ENCODE measurements at regions not wholly inside any gene's neighbourhood (a gene's known extent, or its start where the extent isn't known, plus 50 kb on each side); places are given as distances from the start of the nearest gene placed in this dataset.

GRCh38 chr14:22505697-22506377 is 83.2 kb downstream of the DAD1 start:
- H3K27ac ChIP-seq: no peak overlapping the region
- H3K4me3 ChIP-seq: no peak overlapping the region
- in situ Hi-C loops (cut with MboI; ENCODE audit: low sequenced_read_pairs in 4 of 4): no loop called here
- ATAC-seq: no peak
- DNase-seq: no peak
- TF ChIP-seq POLR2A (IDR thresholded peaks at IDR 0.05) (no peak), CTCF (IDR thresholded peaks at IDR 0.05 in 4 of 5, conservative IDR thresholded peaks at IDR 0.05 in 1 of 5) (no peak)
- H3K27me3 ChIP-seq: no peaks in the 10 kb centered on the region
- no peaks in the 10 kb centered on the region for H3K36me3 ChIP-seq
- intact Hi-C loops (cut with DNase I; ENCODE audit: low total_unique reads): no loop called here
- no peaks in the 10 kb centered on the region for H3K4me1 ChIP-seq
- no peaks in the 10 kb centered on the region for H3K9me3 ChIP-seq

- intact Hi-C loops (cut with DNase I; ENCODE audit: low total_unique reads) (no loop called here), in situ Hi-C loops (cut with MboI; ENCODE audit: low sequenced_read_pairs in 4 of 4) (no loop called here)
- no peak for DNase-seq
- ATAC-seq: no peak
- no peak overlapping the region for H3K4me3 ChIP-seq
- H3K27ac ChIP-seq: no peak overlapping the region
- H3K9me3 ChIP-seq: no peaks in the 10 kb centered on the region
- no peak for TF ChIP-seq POLR2A (IDR thresholded peaks at IDR 0.05)
- TF ChIP-seq CTCF (IDR thresholded peaks at IDR 0.05 in 4 of 5, conservative IDR thresholded peaks at IDR 0.05 in 1 of 5): no peak
- H3K4me1 ChIP-seq: no peaks in the 10 kb centered on the region
- H3K36me3 ChIP-seq: no peaks in the 10 kb centered on the region
- H3K27me3 ChIP-seq: no peaks in the 10 kb centered on the region
Observed at GRCh38 chr14:22505309-22505696, 83.7 kb downstream of the DAD1 start.

GRCh38 chr14:22502551-22502950 is 86.5 kb downstream of the DAD1 start:
- intact Hi-C loops (cut with DNase I; ENCODE audit: low total_unique reads) (no loop called here), in situ Hi-C loops (cut with MboI; ENCODE audit: low sequenced_read_pairs in 4 of 4) (no loop called here)
- TF ChIP-seq CTCF (IDR thresholded peaks at IDR 0.05 in 4 of 5, conservative IDR thresholded peaks at IDR 0.05 in 1 of 5) (no peak), POLR2A (IDR thresholded peaks at IDR 0.05) (no peak)
- no peak for ATAC-seq
- Histone ChIP-seq H3K9me3 (no peaks in the 10 kb centered on the region), H3K27me3 (no peaks in the 10 kb centered on the region), H3K27ac (no peak overlapping the region), H3K36me3 (no peaks in the 10 kb centered on the region), H3K4me1 (no peaks in the 10 kb centered on the region), H3K4me3 (no peak overlapping the region)
- DNase-seq: no peak

- Histone ChIP-seq H3K36me3 (no peaks in the 10 kb centered on the region), H3K9me3 (no peaks in the 10 kb centered on the region), H3K4me1 (no peaks in the 10 kb centered on the region), H3K27me3 (no peaks in the 10 kb centered on the region), H3K27ac (no peak overlapping the region), H3K4me3 (no peak overlapping the region)
- in situ Hi-C loops (cut with MboI; ENCODE audit: low sequenced_read_pairs in 4 of 4) (no loop called here), intact Hi-C loops (cut with DNase I; ENCODE audit: low total_unique reads) (no loop called here)
- no peak for DNase-seq
- no peak for TF ChIP-seq CTCF (IDR thresholded peaks at IDR 0.05 in 4 of 5, conservative IDR thresholded peaks at IDR 0.05 in 1 of 5)
- no peak for TF ChIP-seq POLR2A (IDR thresholded peaks at IDR 0.05)
- no peak for ATAC-seq
Observed at GRCh38 chr14:22502007-22502406, 87.0 kb downstream of the DAD1 start.
